MM.1S (cell line): ENCODE measurements at regions not wholly inside any gene's neighbourhood (a gene's known extent, or its start where the extent isn't known, plus 50 kb on each side); places are given as distances from the start of the nearest gene placed in this dataset.

Experiments used
- DNase-seq: peaks from one replicate; pipeline ENCODE4 v3.0.0-alpha.2; 2015
- H2AFZ ChIP-seq: fragments of 300-600 bp; sonication (generic); 2 replicates; pipeline ENCODE4 v1.6.0; 2016; ENCODE audit warnings: antibody characterized with exemption, low read length
- H3F3A ChIP-seq: fragments of 300-600 bp; sonication (generic); 2 replicates; pipeline ENCODE4 v1.6.1; 2016; ENCODE audit warnings: mild to moderate bottlenecking, antibody characterized with exemption, low read length, moderate library complexity, mixed read lengths; ENCODE audit not compliant: insufficient read depth
- H3K27ac ChIP-seq: fragments of 300-600 bp; sonication (generic); 2 replicates; pipeline ENCODE4 v1.5.1; 2016; ENCODE audit warnings: mild to moderate bottlenecking, low read length
- H3K27me3 ChIP-seq: fragments of 300-600 bp; sonication (generic); replicated peaks from 2 replicates; pipeline ENCODE4 v1.6.0; 2016; ENCODE audit warnings: low read length; ENCODE audit not compliant: insufficient read depth
- H3K36me3 ChIP-seq: fragments of 300-600 bp; sonication (generic); replicated peaks from 2 replicates; pipeline ENCODE4 v1.6.1; 2016; ENCODE audit warnings: mild to moderate bottlenecking, low read length, mixed read lengths; ENCODE audit not compliant: insufficient read depth
- H3K4me1 ChIP-seq: fragments of 300-600 bp; sonication (generic); 2 replicates; pipeline ENCODE4 v1.6.1; 2016; ENCODE audit warnings: low read length, mixed read lengths
- H3K4me2 ChIP-seq: fragments of 300-600 bp; sonication (generic); 2 replicates; pipeline ENCODE4 v1.6.0; 2016; ENCODE audit warnings: low read depth, low read length
- H3K4me3 ChIP-seq: fragments of 300-600 bp; sonication (generic); 2 replicates; pipeline ENCODE4 v1.5.1; 2016; ENCODE audit warnings: low read length, mixed read lengths
- H3K79me2 ChIP-seq: fragments of 300-600 bp; sonication (generic); 2 replicates; pipeline ENCODE4 v1.6.1; 2016; ENCODE audit warnings: mixed run types, low read length, mixed read lengths
- H3K9ac ChIP-seq: fragments of 300-600 bp; sonication (generic); 2 replicates; pipeline ENCODE4 v1.6.1; 2016; ENCODE audit warnings: low read length, mixed read lengths
- H3K9me2 ChIP-seq: fragments of 300-600 bp; sonication (generic); replicated peaks from 2 replicates; pipeline ENCODE4 v1.6.1; 2016; ENCODE audit warnings: mild to moderate bottlenecking, low read length, mixed read lengths; ENCODE audit not compliant: insufficient read depth
- H3K9me3 ChIP-seq: fragments of 300-600 bp; sonication (generic); replicated peaks from 2 replicates; pipeline ENCODE4 v1.6.1; 2016; ENCODE audit warnings: mild to moderate bottlenecking, low read length, mixed read lengths; ENCODE audit not compliant: insufficient read depth
- H4K20me1 ChIP-seq: fragments of 300-600 bp; sonication (generic); 2 replicates; pipeline ENCODE4 v1.6.1; 2016; ENCODE audit warnings: mild to moderate bottlenecking, low read length, moderate library complexity, mixed read lengths; ENCODE audit not compliant: insufficient read depth
- CTCF ChIP-seq: fragments of 300-600 bp; sonication (generic); IDR thresholded peaks from 2 replicates; pipeline ENCODE4 v1.5.1; 2016; ENCODE audit warnings: antibody characterized with exemption, low read length, mixed read lengths
- EZH2 ChIP-seq: fragments of 300-600 bp; sonication (generic); optimal IDR thresholded peaks from 2 replicates; pipeline ENCODE3; 2017; ENCODE audit warnings: low read depth, mild to moderate bottlenecking, antibody characterized with exemption, low read length, mixed read lengths
- EZH2phosphoT487 ChIP-seq: fragments of 300-600 bp; sonication (generic); IDR thresholded peaks from 2 replicates; pipeline ENCODE4 v1.6.1; 2018; ENCODE audit warnings: antibody characterized with exemption, low read length

DNA sequence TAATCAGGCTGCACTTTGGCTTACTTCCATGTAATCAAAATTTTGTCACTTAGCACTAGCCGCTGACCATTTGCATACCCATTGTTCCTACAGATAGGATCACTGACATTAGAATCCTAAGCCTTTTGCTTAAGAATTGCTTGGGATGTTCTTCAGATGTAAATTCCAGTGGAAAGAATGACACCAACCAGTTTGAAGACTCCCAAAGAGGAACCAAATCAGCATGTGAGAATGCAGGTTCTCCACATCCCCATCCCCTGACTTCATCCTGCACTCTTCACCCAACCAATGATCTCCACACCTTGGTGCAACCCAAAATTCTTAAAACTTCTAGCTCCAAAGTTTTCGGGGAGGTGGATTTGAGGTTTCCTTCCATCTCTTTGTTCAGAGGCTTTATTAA is 345.6 kb downstream of the GPAM start:
- no peak overlapping the region for H3K27ac ChIP-seq
- no peak overlapping the region for H3K4me2 ChIP-seq
- no peak overlapping the region for H3K9ac ChIP-seq
- no peak overlapping the region for H2AFZ ChIP-seq
- no peaks in the 10 kb centered on the region for H3K36me3 ChIP-seq
- H3F3A ChIP-seq, result no peaks in the 10 kb centered on the region
- TF ChIP-seq EZH2 (no peak), EZH2phosphoT487 (no peak), CTCF (no peak)
- DNase-seq, result no peak
- H3K4me1 ChIP-seq, result no peaks in the 10 kb centered on the region
- H3K79me2 ChIP-seq, result no peaks in the 10 kb centered on the region
- no peaks in the 10 kb centered on the region for H3K9me3 ChIP-seq
- H3K9me2 ChIP-seq, result no peaks in the 10 kb centered on the region
- no peaks in the 10 kb centered on the region for H4K20me1 ChIP-seq
- H3K27me3 ChIP-seq, result no peaks in the 10 kb centered on the region
- no peak overlapping the region for H3K4me3 ChIP-seq

- no peak overlapping the region for H3K4me3 ChIP-seq
Measured at GRCh38 chr10:111840546-111840945, 343.0 kb downstream of the GPAM start.

GRCh38 chr10:111852801-111853200 is 330.8 kb downstream of the GPAM start:
- H3F3A ChIP-seq, result no peaks in the 10 kb centered on the region
- no peak for DNase-seq
- H3K79me2 ChIP-seq, result no peaks in the 10 kb centered on the region
- H3K27ac ChIP-seq, result no peak overlapping the region
- no peak overlapping the region for H2AFZ ChIP-seq
- no peaks in the 10 kb centered on the region for H4K20me1 ChIP-seq
- H3K9me3 ChIP-seq, result no peaks in the 10 kb centered on the region
- no peaks in the 10 kb centered on the region for H3K36me3 ChIP-seq
- no peaks in the 10 kb centered on the region for H3K27me3 ChIP-seq
- TF ChIP-seq EZH2 (no peak), CTCF (no peak), EZH2phosphoT487 (no peak)
- no peak overlapping the region for H3K4me3 ChIP-seq
- no peak overlapping the region for H3K9ac ChIP-seq
- H3K4me2 ChIP-seq, result no peak overlapping the region
- no peaks in the 10 kb centered on the region for H3K4me1 ChIP-seq
- H3K9me2 ChIP-seq, result no peaks in the 10 kb centered on the region

More at GRCh38 chr10:111840546-111840945, 343.0 kb downstream of the GPAM start:
- no peak overlapping the region for H2AFZ ChIP-seq
- no peak overlapping the region for H3K9ac ChIP-seq
- no peaks in the 10 kb centered on the region for H3K9me3 ChIP-seq
- no peaks in the 10 kb centered on the region for H3K79me2 ChIP-seq
- no peak overlapping the region for H3K4me2 ChIP-seq
- H3F3A ChIP-seq, result no peaks in the 10 kb centered on the region
- H3K27me3 ChIP-seq, result no peaks in the 10 kb centered on the region
- H3K27ac ChIP-seq, result no peak overlapping the region
- H3K4me1 ChIP-seq, result no peaks in the 10 kb centered on the region
- TF ChIP-seq EZH2phosphoT487 (no peak), CTCF (no peak)
- DNase-seq, result no peak
- no peaks in the 10 kb centered on the region for H3K36me3 ChIP-seq
- H4K20me1 ChIP-seq, result no peaks in the 10 kb centered on the region
- no peaks in the 10 kb centered on the region for H3K9me2 ChIP-seq

DNA sequence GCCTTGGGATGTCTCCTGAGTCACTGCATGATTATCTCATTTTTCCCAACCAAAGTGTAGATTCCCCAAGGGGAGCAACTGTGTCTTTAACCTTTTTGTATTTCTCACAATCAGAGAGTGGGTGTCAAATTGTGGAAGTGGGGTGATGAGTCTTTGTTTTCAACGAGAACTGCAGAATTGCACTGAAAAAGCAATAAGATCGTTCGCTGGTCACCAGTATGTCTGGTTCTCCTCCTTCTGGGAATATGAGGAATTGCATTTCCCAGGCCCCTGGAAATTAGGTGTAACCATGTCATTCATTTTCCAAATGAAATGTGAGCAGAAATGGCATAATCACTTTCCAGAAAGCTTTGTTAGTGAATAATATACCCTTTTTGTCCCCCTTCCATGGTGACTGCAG is 326.9 kb downstream of the GPAM start:
- Histone ChIP-seq H3K36me3 (no peaks in the 10 kb centered on the region), H3K27ac (no peak overlapping the region), H3K27me3 (no peaks in the 10 kb centered on the region), H3K9ac (no peak overlapping the region), H4K20me1 (no peaks in the 10 kb centered on the region), H2AFZ (no peak overlapping the region), H3K4me2 (no peak overlapping the region), H3F3A (no peaks in the 10 kb centered on the region), H3K9me2 (no peaks in the 10 kb centered on the region), H3K4me1 (no peaks in the 10 kb centered on the region), H3K4me3 (no peak overlapping the region), H3K79me2 (no peaks in the 10 kb centered on the region), H3K9me3 (no peaks in the 10 kb centered on the region)
- no peak for DNase-seq
- no peak for TF ChIP-seq CTCF
- no peak for TF ChIP-seq EZH2phosphoT487
- TF ChIP-seq EZH2, result no peak
